ENCODE measurements at regions not wholly inside any gene's neighbourhood (a gene's known extent, or its start where the extent isn't known, plus 50 kb on each side); places are given as distances from the start of the nearest gene placed in this dataset.
"Not testable (repeated sequence)": the region's sequence is repeated elsewhere in the genome, so short reads cannot be mapped to it uniquely, and the experiment has no call there.

- TF ChIP-seq ZFX (IDR thresholded peaks at IDR 0.05): no peak
- TF ChIP-seq RAD21 (IDR thresholded peaks at IDR 0.05; ENCODE audit: low read depth): no peak
- no peak for TF ChIP-seq SRF (IDR thresholded peaks at IDR 0.05; ENCODE audit: low read depth)
- TF ChIP-seq, protein P1, sequence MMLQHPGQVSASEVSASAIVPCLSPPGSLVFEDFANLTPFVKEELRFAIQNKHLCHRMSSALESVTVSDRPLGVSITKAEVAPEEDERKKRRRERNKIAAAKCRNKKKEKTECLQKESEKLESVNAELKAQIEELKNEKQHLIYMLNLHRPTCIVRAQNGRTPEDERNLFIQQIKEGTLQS (IDR thresholded peaks at IDR 0.05): no peak
- TF ChIP-seq SIN3A (IDR thresholded peaks at IDR 0.05; ENCODE audit: low read depth): no peak
- TF ChIP-seq, protein P2, sequence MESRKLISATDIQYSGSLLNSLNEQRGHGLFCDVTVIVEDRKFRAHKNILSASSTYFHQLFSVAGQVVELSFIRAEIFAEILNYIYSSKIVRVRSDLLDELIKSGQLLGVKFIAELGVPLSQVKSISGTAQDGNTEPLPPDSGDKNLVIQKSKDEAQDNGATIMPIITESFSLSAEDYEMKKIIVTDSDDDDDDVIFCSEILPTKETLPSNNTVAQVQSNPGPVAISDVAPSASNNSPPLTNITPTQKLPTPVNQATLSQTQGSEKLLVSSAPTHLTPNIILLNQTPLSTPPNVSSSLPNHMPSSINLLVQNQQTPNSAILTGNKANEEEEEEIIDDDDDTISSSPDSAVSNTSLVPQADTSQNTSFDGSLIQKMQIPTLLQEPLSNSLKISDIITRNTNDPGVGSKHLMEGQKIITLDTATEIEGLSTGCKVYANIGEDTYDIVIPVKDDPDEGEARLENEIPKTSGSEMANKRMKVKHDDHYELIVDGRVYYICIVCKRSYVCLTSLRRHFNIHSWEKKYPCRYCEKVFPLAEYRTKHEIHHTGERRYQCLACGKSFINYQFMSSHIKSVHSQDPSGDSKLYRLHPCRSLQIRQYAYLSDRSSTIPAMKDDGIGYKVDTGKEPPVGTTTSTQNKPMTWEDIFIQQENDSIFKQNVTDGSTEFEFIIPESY (IDR thresholded peaks at IDR 0.05; ENCODE audit: extremely low read depth, insufficient replicate concordance, low read length): no peak
These were observed 66.1 kb upstream of the SMURF2 start (continued) for GRCh38 chr17:64728041-64728695.

- H3K27ac ChIP-seq (ENCODE audit: low read depth, low read length); RAD21 ChIA-PET (ENCODE audit: low non-redundant PET in 1 of 2, low total read pairs in 2 of 2, uncharacterized antibody in 2 of 2, unreplicated experiment in 2 of 2); H3K9me3 ChIP-seq (ENCODE audit: control insufficient read depth in 1 of 2, insufficient read depth in 1 of 2, low read depth in 1 of 2, low read length in 2 of 2); intact Hi-C loops (cut with micrococcal nuclease); H3K79me2 ChIP-seq (ENCODE audit: insufficient read depth, low read length); ATAC-seq; H3K4me3 ChIP-seq (replicated peaks in 1 of 2; ENCODE audit: low read depth in 1 of 2, low read length in 2 of 2); H3K36me3 ChIP-seq (ENCODE audit: control insufficient read depth in 1 of 2, insufficient read depth in 2 of 2, low read length in 2 of 2); CTCF ChIA-PET; BruUV-seq (replicated peaks); H3K9me2 ChIP-seq (ENCODE audit: insufficient read depth); H3K9ac ChIP-seq (ENCODE audit: low read length); H4K20me1 ChIP-seq (ENCODE audit: insufficient read depth); H3K4me2 ChIP-seq (ENCODE audit: low read length); H2AFZ ChIP-seq (ENCODE audit: low read depth, low read length, poor library complexity, severe bottlenecking); H3K27me3 ChIP-seq (ENCODE audit: insufficient read depth, low read length); DNase-seq (ENCODE audit: low read depth, low spot score): not testable (repeated sequence)
- POLR2A ChIA-PET: interaction anchor here (3.2 kb wide), 1 partner anchor 17 kb away, joined by 28 read pairs; no protein-coding TSS in a partner anchor
- H3K4me1 ChIP-seq (ENCODE audit: control insufficient read depth in 1 of 2, insufficient read depth in 2 of 2, low read length in 2 of 2): peaks cover 42 to 74% of the 10 kb centered on the region in 2 experiments
These were observed 63.9 kb upstream of the SMURF2 start for GRCh38 chr17:64726025-64726424.

Measured in HCT116 (cell line).